HS-5 (cell line): ENCODE measurements at regions not wholly inside any gene's neighbourhood (a gene's known extent, or its start where the extent isn't known, plus 50 kb on each side); places are given as distances from the start of the nearest gene placed in this dataset.
A peak's percentile ranks its signal among the peaks of the same experiment; 100 is the strongest.

Experiments
- DNase-seq: peaks from one replicate; pipeline ENCODE4 v3.0.0-alpha.2; 2012; ENCODE audit warnings: low read depth

DNA sequence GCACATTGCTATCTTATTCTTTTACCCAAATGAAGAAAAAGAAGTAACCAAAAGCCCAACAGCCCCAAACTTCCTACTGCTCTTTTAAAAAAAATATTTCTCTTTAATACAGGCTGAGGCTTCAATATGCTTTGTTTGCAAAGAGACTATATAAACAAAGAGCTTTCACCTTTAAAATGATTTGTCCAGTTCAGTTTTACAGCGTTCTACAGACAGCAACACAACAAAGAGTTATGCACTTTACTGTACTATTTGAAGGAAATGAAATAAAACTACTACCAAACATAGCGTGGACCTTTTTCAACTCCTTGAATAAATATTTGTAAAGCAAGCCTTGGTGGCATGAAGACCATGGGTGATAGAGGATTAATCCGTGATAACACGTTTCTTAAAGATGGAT lies 151.2 kb downstream of the FGF9 start:
- no peak for DNase-seq

DNA sequence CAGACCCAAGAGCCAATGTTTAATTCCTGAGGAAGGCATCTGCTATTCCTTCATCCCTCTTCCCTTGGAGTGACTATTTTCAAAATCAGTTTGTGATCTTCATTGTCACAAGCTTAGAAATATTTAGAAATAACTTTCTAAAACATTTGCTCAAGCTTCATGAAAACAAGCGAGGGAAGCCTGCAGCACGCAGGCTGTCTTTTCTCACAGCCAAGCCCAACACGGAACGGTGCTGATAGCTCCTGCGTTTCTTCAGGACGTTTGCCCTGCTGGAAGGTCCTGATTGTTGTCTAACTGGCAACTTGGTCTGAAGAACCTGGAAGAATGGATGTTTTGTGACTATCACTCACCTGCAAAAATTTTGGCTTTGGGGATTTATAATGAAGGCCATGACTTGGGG lies 152.5 kb downstream of the FGF9 start:
- no peak for DNase-seq

DNA sequence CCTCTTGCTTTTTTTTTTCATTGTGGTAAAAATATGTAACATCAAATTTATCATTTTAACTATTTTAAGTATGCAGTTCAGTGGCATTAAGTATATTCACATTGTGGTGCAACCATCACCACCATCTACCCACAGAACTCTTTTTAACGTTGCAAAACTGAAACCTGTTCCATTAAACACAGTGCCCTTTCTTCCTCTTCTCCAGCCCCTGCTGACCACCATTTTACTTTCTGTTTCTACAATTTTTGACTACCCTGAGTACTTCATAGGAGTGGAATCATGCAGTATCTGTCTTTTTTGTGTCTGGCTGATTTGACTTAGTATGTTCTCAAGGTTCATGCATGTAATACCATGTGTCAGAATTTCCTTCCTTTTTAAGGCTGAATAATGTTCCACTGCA lies 153.1 kb downstream of the FGF9 start:
- no peak for DNase-seq

DNA sequence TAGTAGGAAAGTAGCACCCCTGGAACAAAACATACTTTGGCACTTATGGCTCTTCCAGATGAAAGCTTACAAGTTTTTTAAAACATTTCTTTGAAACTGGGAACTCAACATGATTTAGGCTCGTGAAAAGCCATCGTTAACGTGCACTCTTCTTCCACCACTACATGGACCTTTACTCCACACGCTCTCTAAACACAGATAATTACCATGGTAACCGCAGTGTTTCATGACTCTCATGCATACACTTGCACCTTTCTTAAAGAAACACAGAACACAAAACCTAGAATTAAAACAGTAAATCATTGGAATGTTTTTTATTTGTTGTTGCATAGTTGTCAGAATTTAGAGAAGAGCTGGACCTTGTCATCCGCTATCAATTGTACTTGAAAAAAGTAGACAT lies 154.3 kb downstream of the FGF9 start:
- DNase-seq, result no peak

DNA sequence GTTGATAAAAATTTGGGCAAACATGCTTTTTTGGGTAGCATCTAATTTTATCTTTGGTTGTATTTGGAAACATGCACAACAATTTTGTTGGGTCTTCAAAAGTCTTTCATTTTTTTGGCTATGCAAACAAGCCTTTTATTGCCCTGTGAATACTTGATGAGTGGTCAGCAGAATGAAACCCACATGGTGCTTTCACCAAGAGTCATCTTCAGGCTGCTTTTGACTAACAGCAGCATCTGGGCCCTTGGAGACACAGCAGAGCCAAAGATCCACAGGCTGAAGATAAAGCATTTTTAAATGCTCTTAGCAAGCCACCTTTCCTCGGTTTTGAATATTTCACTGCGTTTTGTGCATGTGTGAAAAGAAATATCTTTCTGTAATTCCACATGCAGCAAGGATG lies 154.9 kb downstream of the FGF9 start:
- no peak for DNase-seq

DNA sequence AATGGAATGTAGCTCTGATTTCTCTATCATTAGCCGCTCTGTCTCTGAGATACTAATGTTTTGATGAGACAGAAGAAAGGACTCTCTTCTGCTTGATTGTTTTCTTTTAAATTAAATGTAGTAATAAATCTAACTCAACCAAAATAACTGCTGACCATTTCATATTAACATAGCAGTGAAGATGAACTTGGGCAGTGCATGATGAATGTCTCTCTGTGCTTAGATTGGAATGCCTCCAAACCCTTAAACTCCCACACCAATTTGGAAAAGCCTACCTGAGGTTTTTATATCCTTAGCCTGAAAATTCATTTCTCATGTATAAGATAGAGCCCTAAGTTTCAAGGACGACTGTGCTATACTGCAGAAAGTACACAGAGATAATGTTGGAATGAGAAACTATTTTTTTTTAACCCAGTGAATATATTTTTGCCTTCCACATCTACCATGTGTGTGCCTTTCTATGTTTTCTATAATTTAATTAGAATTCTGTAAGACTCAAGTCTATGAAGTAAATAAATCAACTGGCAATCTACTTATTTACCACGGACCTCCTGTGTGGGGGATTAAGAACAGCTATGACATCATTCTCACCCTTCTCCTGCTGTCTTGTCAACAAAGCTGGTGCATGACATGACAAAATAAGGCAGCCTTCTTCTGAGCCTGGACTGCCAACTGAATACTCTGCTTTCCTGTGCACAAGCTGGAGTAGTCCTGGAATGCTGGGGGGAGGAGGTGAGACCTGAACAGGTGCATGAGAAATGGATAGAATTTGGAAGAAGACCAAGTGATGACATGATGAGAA lies 155.5 kb downstream of the FGF9 start:
- DNase-seq, result no peak

DNA sequence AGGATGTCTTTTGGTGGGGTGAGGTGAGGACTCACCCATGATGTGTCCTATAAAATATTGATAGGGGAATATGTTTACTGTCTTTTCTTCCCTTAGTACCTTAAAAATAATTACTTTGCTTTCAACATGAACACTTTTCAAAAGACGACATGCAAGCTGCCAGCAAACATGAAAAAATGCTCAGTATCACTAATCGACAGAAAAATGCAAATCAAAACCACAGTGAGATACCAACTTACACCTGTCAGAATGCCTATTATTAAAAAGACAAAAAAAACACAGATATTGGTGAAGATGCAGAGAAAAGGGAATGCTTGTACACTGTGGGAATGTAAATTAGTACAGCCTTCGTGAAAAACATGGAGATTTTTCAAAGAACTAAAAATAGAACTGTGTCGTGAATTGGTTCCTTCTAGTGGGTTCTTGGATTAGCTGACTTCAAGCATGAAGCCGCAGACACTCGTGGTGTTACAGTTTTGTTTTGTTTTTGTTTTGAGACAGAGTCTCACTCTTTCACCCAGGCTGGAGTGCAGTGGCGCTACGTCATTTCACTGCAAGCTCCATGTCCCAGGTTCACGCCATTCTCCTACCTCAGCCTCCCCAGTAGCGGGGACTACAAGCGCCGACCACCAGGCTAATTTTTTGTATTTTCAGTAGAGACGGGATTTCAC lies 160.9 kb downstream of the FGF9 start:
- no peak for DNase-seq

DNA sequence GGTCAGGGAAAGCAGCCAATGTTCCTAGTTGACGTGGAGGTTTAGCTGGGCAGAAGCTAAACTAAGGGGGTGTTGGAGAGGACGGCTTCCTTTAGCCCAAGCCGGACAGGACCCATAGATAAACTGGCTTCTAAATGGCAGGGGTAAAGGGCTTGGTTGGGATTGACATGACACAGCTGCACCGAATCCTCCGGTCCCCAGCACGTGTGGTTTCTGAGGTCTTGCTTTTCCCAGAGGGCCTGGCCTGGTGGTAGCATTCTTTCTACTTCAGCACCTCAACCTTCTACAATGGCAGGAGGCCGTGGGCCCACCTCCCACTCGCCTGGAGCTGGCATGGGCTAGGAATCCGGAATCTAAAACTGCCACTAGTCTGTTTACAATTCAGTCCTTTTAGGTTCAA lies 163.0 kb downstream of the FGF9 start:
- no peak for DNase-seq

DNA sequence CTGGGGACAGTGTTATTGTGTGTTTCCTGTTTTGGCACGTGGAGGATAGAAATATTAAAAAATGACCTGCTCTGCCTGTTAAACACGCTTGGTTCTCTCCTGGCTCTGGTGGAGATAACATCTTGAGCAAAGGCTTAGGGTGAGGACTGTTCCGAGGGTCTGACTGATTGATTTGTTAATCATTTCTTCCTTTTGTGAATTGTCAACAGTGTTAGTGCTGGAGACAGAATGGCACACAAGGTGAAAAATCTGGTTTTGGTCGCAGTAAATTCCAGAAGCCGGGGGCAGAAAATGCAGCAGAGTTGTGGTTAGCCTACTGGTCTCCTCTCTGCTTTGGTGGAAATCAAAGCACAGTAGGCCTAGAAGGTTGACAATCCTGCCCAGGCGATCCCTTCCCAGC lies 163.6 kb downstream of the FGF9 start:
- DNase-seq, result no peak

DNA sequence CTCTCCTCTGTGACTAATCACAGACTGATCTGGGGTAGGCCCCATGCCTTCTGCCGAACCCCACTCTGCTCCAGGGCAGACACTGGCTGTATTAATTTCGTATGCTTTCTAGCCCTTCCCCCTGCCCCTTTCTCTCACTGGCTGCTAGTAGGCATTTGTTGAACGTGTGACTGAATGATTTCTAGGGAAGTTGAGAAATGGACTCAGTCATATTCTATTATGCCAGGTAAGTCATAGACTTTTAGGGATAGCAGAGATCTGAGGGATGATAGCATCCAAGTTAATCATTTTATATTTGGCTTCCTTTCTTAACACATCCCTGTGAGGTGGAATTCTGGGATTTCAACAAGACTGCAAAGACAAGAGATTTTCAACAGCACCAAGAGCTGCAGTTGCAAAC lies 166.4 kb downstream of the FGF9 start:
- DNase-seq, result no peak

DNA sequence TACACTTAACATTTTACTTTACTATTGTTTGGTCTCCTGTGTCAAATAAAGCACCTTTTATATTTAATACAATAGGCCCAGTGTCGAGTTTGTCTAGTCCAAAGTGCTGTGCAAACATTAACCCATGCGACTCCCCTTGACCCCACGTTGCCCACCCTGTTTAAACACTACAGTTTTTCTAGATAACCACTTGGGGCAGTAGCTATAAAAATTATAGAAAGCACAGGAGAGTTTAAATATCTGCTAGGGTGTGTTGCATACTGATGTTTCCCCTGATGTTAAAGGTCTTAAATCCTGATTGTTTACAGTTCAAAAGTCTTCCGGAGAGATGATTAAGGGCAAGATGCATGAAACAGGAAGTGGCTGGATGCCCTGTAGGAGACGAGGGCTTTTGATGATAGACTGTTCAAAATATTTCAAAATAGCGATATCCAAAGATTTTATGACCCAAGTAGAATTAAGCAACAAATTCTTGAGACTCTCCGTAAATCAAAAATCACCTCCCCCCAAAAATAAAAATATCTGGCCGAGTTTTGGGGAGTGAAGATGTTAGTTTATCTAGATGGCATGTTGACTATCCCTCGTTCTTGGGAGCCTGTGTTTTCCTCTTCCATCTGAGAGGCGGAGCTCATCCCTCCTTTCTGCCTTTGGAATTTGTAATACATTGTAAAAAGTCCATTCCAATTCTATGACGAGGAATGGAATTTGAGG lies 167.1 kb downstream of the FGF9 start:
- DNase-seq, result peak; percentile 5

DNA sequence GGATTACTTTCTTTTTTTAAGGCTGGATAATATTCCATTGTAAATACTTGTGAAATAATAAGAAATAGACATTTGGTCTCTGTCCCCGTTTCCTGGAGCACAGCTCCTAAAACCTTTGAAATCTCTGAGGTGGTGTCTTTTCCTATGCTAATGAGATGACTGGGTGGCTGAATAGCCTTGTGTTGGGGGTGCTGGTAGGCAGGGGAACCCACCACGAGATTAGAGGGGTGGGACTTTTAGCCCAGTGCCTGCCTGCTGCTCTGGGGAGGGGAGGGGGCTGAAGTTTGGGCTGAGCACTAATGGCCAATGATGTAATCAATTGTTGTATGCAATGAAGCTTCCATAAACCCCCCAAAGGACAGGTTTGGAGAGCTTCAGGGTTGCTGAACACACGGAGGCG lies 175.7 kb downstream of the FGF9 start:
- no peak for DNase-seq

DNA sequence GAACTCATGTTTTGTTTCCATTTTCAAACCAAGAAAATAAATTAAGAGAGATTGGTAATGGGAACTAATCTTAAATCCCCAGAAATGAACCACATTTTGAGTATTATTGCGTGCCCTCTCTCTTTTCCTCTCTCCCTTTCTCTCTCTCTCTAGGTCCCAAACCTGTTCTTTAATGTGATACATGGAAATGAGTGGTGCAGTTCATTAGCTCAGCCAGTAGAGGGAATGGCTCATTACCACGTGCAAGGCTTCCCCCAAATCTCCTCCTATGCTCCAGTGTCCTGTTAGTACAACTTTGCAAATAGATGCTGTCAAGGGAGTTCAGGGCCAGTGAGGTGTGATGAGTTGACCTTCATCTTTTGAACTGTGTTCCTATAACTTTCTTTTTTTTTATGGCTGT lies 178.4 kb downstream of the FGF9 start:
- no peak for DNase-seq

DNA sequence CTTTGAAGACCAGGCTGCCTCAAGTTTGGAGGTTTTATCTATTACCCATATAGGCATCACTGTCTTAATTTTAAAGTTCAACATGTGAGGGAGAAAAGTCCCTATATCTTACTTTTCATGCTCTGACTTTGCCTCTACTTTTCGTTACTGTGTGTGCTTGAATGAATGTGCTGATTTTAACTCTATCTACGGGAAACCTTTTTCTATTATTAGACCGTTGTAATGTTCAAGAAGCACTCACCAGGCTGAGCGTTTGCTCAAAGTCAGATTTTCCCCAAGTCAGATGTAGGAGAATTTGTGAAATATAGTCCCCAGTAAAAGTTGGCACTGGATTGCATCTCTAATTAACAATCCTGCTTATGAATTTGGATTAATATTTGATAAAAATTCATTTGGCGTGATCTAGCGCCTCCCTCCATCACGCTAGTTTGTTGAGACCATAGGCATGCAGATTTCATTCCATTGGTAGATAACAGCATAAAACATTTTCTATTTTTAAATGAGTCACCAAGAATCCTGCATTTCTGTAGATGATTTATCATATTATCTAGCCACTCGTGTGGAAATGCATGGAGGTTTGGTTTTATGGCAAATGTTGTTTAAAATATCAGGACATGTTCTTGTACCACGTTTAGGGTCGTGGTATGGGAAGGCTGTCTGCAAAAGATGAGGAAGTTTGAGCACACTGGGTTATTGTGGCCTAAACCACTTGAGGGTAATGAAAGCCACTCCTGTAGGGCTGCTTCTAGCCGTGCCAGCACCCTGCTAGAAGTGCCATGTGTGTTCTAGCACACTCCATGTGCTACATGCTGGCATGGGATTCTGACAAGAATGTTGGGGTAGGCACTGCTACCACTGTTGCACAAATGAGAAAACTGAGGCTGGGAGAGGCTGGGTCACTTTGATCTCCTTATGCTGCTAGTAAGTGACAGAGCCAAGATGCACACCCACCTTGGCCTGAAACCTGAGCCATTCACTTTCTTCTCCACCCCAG lies 179.4 kb downstream of the FGF9 start:
- no peak for DNase-seq

DNA sequence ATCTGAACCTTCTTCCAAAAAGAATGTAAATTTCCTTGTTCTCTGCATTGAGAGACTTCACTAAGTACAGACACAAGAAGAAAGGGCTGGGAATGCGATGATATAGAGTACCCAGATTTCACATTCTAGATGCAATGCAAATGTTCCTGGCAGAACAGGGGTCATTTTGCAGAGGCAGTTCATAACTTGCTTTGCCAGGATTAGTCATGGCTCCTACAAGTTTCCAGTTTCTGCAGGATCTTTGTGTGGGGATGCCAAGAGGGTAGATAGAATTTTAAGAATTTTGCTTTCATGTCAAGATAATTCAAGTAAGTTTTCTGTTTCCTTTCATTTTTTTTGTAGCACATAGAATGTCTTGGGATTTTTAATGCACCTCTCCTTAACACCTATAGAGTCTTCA lies 181.2 kb downstream of the FGF9 start:
- DNase-seq, result no peak

DNA sequence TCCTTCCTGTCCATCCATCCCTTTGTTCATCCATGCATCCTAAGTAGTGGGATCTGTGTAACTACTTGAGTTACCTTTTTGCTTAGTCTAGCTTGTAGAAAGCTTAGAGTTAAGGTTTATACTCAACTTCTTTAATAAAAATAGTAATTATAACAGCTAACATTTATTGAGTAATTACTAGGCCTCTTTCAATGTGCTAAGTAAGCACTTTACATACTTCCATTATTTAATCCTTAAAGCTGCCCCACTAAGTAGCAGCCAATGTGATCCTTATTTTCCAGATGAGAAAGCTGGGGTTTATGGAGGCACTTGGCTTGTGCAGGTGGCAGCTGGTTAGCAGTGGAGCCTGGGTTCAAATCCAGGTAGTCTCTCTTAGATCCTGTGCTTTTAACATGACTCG lies 182.9 kb downstream of the FGF9 start:
- DNase-seq, result no peak

DNA sequence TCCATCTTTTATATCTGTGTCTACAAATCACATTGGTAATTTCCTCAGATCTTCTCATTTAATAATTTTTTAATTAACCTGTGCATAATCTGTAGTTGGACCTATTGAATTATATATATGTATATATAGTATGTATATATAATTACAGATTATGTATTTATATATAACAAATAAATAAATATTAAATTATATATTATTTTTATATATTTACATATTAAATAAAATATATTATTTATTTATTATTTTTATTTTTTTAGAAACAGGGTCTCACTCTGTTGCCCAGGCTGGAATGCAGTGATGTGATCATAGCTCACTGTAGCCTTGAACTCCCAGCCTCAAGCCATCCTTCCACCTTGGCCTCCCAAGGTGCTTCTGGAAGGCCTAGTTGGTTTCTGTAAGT lies 197.9 kb downstream of the FGF9 start:
- no peak for DNase-seq

DNA sequence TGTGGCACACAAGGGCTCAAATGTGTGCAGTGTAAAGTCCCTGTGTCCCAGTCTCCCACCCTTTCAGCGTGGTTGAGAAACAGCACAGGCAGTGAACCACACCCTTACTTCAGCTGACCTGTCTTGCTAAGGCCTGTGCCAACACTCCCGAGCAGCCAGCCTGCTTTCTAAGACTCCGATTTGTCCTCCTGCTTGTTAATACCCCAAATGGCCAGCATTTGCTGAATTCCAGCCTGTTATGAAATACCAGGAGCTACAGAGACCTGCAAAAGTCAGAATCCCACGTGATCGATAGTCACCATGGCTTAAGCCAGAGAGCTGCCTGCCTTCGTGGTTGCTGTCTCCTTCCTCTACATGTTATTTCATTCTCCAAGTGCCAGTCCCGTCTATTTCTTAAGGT lies 200.5 kb downstream of the FGF9 start:
- no peak for DNase-seq

DNA sequence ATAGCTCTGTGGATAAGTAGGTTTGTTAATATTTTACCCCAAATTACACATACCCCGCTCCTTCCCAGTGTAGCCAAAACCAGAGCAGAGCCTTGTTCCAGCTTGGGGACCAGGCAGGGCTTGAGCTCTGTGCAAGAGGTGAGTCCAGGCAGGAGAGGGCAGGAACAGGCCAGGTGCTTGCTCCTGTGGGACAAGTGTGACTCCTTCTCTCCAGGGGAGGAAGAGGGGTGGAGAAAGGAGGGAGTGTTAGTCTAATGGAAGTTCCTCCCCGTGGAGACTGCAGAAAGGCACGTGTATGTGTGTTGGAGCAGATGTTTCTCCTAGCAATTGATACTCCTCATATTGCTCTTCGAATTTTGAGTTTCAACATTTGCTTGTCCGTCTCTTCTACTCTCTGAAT lies 201.0 kb downstream of the FGF9 start:
- no peak for DNase-seq

DNA sequence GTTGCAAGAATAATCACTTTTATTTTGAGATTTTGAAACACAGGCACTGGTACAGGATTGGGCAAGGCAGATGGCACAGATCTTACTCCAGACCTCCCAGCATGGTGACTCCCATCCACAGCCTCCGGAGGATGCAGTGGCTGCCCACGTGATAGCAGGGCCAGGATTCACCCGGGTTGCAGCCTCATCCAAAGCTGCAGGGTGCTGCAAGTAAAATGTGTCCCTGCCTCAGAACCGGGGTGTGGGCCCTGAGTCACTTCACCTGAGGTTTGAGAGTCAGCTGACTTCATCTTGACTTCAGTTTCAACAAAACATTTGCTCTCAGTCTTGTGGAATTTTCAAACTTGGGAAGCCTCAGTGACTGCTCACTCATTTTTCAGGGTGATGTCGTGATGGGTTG lies 201.9 kb downstream of the FGF9 start:
- DNase-seq, result no peak

DNA sequence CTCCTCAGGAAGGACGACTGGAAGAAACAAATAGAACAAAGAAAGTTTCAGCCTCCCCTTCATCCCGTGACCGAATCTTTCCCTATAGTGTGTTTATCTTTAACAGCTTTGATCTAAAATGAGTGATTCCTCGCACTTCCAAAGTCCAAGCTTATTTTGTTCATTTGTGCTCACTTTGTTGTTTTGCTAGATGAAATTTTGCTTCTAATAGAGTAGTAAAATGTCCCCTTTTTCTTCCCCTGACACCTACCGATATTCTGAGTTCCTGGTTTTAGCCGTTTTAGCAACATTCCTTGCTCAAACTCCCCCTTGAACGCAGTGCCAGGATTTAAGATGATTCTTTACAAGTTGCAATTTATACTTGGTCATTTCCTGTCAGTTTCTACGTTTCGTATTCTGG lies 204.2 kb downstream of the FGF9 start:
- no peak for DNase-seq

DNA sequence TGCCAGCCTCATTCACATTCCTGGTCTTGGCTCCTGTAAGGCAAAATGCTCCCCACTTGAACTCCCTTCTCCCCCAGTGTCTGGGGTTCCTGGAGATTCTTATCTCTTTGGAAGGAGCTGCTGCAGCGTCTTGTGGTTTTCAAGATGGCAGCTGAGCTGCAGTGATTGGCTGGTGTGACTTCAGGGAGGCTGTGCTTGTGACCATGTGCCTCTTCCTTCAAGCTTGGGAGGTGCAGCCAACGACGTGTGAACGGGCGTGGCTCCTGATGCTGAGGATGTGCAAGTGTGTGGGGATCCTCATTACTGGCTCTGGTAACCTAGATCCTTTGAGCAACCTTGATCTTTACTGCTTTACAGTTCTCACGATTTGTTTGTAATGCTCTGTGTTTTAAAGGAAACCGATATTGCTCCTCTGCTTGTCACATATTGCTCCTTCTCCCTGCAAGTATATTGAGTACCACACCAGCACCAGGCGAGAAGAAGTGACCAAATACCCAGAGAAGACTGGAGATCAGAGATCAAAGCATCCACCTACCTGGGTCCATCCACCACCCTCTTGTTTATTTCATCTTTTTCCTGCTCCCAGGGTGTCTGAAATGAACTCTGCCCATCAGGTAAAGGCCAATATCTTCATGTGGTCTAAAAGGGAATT lies 208.5 kb downstream of the FGF9 start:
- DNase-seq, result no peak
